NB4 (cell line): ENCODE measurements at regions not wholly inside any gene's neighbourhood (a gene's known extent, or its start where the extent isn't known, plus 50 kb on each side); places are given as distances from the start of the nearest gene placed in this dataset.

Experiments
- DNase-seq: peaks from one replicate; pipeline ENCODE4 v3.0.0; 2010; ENCODE audit warnings: low read depth
- H3K4me3 ChIP-seq: one replicate; pipeline ENCODE4 v1.5.1; 2011; ENCODE audit warnings: mild to moderate bottlenecking, low read depth, low read length, moderate library complexity
- CTCF ChIP-seq: IDR thresholded peaks from one replicate; pipeline ENCODE4 v1.5.1; 2012; ENCODE audit warnings: low read depth, low read length
- MAX ChIP-seq: IDR thresholded peaks from 2 replicates; pipeline ENCODE4 v1.6.1; 2011; ENCODE audit warnings: low read depth, low read length
- MYC ChIP-seq: IDR thresholded peaks from 2 replicates; pipeline ENCODE4 v1.6.1; 2011; ENCODE audit warnings: low read depth, low read length
- POLR2A ChIP-seq: IDR thresholded peaks from 2 replicates; pipeline ENCODE4 v1.6.1; 2011; ENCODE audit warnings: mild to moderate bottlenecking; ENCODE audit not compliant: insufficient read length; ENCODE audit errors: extremely low read depth

DNA sequence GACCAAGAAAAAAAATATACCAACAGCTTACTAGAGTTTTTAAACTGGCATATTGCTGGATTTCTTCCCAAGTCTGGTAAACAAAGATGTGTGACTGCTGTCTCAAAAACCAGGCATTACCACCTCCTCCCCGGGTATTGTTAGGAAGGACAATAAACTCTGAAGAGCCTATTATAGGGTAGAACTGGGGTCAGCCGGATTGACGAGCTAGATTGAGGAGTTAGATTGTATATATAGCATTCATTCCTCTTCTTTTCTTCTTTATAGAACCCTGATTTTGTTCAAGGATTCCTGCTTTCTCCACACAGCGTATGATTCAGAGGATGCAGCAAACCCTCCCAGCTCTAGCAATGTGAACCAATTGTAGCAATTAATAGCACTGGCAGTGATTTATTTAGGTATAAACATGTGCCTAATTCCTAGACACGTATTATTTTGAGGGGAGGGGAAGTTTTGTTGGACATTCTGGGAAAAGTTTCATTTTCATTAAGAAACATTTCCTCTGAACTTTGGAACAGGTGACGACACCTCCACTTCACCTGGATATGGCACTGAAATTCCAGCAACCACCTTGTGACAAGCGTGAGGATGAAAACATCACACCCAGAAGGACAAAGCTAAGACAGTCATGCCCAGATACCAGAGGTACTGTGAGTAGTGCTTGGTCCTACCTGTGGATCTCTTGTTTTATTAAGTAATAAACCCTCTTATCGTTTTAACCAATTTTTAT lies 679.4 kb upstream of the KIRREL3 start:
- TF ChIP-seq CTCF, result no peak
- no peak for TF ChIP-seq MAX
- TF ChIP-seq POLR2A, result no peak
- TF ChIP-seq MYC, result no peak
- DNase-seq, result no peak
- H3K4me3 ChIP-seq, result no peak overlapping the region

- TF ChIP-seq CTCF, result no peak
- TF ChIP-seq MAX, result no peak
- TF ChIP-seq POLR2A, result no peak
- no peak for TF ChIP-seq MYC
- DNase-seq, result no peak
Observed at GRCh38 chr11:127678631-127679030, 678.1 kb upstream of the KIRREL3 start.

GRCh38 chr11:127677660-127678425 lies 677.3 kb upstream of the KIRREL3 start:
- no peak overlapping the region for H3K4me3 ChIP-seq
- no peak for TF ChIP-seq MAX
- TF ChIP-seq CTCF, result no peak
- no peak for TF ChIP-seq POLR2A
- no peak for TF ChIP-seq MYC
- no peak for DNase-seq

More at GRCh38 chr11:127678631-127679030, 678.1 kb upstream of the KIRREL3 start:
- H3K4me3 ChIP-seq, result no peak overlapping the region

DNA sequence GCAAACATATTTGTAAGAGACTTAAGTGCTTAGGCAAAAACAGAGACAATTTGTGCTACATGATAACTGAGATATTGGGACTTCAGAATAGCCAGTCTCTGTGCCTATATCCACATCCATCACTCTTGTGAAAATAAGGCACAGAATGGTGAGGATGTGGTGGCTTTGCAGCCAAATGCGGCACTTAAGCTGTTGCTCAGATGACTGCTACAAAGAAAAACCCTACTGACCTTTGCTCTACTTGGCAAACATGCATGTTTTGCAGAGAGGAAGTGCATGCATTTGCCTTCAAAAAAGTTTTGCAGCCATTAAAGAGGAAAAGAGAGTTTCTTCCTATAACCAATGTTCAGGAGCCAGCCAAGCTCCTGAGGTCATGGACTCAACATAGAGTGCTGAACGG lies 675.0 kb upstream of the KIRREL3 start:
- no peak overlapping the region for H3K4me3 ChIP-seq
- TF ChIP-seq MYC (no peak), MAX (no peak), POLR2A (no peak), CTCF (no peak)
- no peak for DNase-seq

- TF ChIP-seq MYC (no peak), POLR2A (no peak), MAX (no peak), CTCF (no peak)
- H3K4me3 ChIP-seq, result no peak overlapping the region
- DNase-seq, result no peak
Observed at GRCh38 chr11:127674754-127675153, 674.2 kb upstream of the KIRREL3 start.
